Endodermal cell (in vitro differentiated cells): ENCODE measurements at regions not wholly inside any gene's neighbourhood (a gene's known extent, or its start where the extent isn't known, plus 50 kb on each side); places are given as distances from the start of the nearest gene placed in this dataset.

ENCODE experiments used
- DNase-seq: peaks from one replicate; pipeline ENCODE4 v3.0.0-alpha.2; 2017
- H3K27ac ChIP-seq: 2 replicates; pipeline ENCODE4 v1.5.1; 2013; ENCODE audit warnings: mild to moderate bottlenecking, low read depth, low read length, moderate library complexity
- H3K27me3 ChIP-seq: 2 replicates; pipeline ENCODE4 v1.6.1; 2013; ENCODE audit warnings: mild to moderate bottlenecking, low read length, moderate library complexity; ENCODE audit not compliant: insufficient read depth, control insufficient read depth, poor library complexity, severe bottlenecking
- H3K36me3 ChIP-seq: 2 replicates; pipeline ENCODE4 v1.7.0; 2013; ENCODE audit warnings: mild to moderate bottlenecking, low read length, moderate library complexity; ENCODE audit not compliant: control insufficient read depth, insufficient read depth
- H3K4me1 ChIP-seq: one replicate; pipeline ENCODE4 v1.7.0; 2013; ENCODE audit warnings: low read length; ENCODE audit not compliant: control insufficient read depth, insufficient read depth
- H3K4me3 ChIP-seq: 2 replicates; pipeline ENCODE4 v1.5.1; 2013; ENCODE audit warnings: mild to moderate bottlenecking, low read length, moderate library complexity
- H3K9ac ChIP-seq: 2 replicates; pipeline ENCODE4 v1.6.1; 2013; ENCODE audit warnings: mild to moderate bottlenecking, low read length, moderate library complexity; ENCODE audit not compliant: poor library complexity, severe bottlenecking; ENCODE audit errors: extremely low read depth
- H3K9me3 ChIP-seq: 2 replicates; pipeline ENCODE4 v1.6.1; 2013; ENCODE audit warnings: mild to moderate bottlenecking, low read length, moderate library complexity; ENCODE audit not compliant: control insufficient read depth
- H3K27ac Mint-ChIP-seq: 2 replicates; pipeline ENCODE4 v1.8.0; 2020; ENCODE audit warnings: mixed read lengths
- H3K27me3 Mint-ChIP-seq: 2 replicates; pipeline ENCODE4 v1.8.0; 2021; ENCODE audit warnings: mild to moderate bottlenecking, mixed read lengths; ENCODE audit not compliant: insufficient read depth
- H3K36me3 Mint-ChIP-seq: 2 replicates; pipeline ENCODE4 v1.8.0; 2020; ENCODE audit warnings: low read depth, mixed read lengths
- H3K4me1 Mint-ChIP-seq: 2 replicates; pipeline ENCODE4 v1.8.0; 2020; ENCODE audit warnings: mixed read lengths
- H3K4me3 Mint-ChIP-seq: 2 replicates; pipeline ENCODE4 v1.8.0; 2020; ENCODE audit warnings: mild to moderate bottlenecking, moderate library complexity, mixed read lengths
- H3K9me3 Mint-ChIP-seq: 2 replicates; pipeline ENCODE4 v1.8.0; 2020; ENCODE audit warnings: mild to moderate bottlenecking, mixed read lengths
- whole genome bisulfite sequencing, 2 experiments: methylation state at CpG; one replicate each; pipeline versions ENCODE4 v1.1.5 to v1.1.7; 2013; ENCODE audit warnings: missing lambda C conversion rate in 2 of 2, mixed read lengths in 1 of 2; ENCODE audit not compliant: insufficient coverage in 1 of 2, insufficient read length in 1 of 2; 5-methylcytosine and 5-hydroxymethylcytosine counted together
- TF ChIP-seq, protein P1 (sequence below): fragments of 200-600 bp; sonication (generic); conservative IDR thresholded peaks from 2 replicates; pipeline ENCODE4 v1.5.0; 2021; ENCODE audit warnings: antibody characterized with exemption, mild to moderate bottlenecking

DNA sequence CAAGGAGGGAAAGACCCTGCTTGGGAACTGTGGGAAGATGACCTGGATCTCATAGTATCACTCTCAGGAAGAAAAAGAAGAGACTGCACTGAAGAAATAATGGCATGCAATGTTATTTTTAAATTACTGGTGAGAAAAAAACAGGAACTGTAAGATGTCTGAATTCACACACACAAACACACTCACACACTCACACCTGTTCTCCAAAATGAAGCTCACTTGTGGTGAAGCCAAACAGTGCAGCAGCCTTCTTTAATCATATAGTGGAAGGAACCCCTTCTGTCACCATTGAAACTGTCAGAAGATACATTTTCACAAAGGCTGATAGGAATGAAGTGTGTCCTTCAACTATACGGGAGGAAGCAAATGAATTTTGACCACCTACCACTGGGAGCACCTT lies 156.5 kb upstream of the GHITM start:
- H3K4me3 Mint-ChIP-seq = no peak overlapping the region
- Histone ChIP-seq H3K36me3 (no peaks in the 10 kb centered on the region), H3K4me3 (no peak overlapping the region), H3K9me3 (no peaks in the 10 kb centered on the region), H3K27ac (no peak overlapping the region), H3K9ac (no peak overlapping the region), H3K27me3 (no peaks in the 10 kb centered on the region), H3K4me1 (peaks cover 6% of the 10 kb centered on the region)
- no peaks in the 10 kb centered on the region for H3K36me3 Mint-ChIP-seq
- H3K27ac Mint-ChIP-seq = no peak overlapping the region
- no peaks in the 10 kb centered on the region for H3K9me3 Mint-ChIP-seq
- TF ChIP-seq, protein P1, sequence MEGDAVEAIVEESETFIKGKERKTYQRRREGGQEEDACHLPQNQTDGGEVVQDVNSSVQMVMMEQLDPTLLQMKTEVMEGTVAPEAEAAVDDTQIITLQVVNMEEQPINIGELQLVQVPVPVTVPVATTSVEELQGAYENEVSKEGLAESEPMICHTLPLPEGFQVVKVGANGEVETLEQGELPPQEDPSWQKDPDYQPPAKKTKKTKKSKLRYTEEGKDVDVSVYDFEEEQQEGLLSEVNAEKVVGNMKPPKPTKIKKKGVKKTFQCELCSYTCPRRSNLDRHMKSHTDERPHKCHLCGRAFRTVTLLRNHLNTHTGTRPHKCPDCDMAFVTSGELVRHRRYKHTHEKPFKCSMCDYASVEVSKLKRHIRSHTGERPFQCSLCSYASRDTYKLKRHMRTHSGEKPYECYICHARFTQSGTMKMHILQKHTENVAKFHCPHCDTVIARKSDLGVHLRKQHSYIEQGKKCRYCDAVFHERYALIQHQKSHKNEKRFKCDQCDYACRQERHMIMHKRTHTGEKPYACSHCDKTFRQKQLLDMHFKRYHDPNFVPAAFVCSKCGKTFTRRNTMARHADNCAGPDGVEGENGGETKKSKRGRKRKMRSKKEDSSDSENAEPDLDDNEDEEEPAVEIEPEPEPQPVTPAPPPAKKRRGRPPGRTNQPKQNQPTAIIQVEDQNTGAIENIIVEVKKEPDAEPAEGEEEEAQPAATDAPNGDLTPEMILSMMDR = no peak
- H3K4me1 Mint-ChIP-seq = peaks cover 9% of the 10 kb centered on the region
- no peak for DNase-seq
- no peaks in the 10 kb centered on the region for H3K27me3 Mint-ChIP-seq
- WGBS, 2 experiments = 93 to 100% methylated on average over 1 of the region's 1 CpG

DNA sequence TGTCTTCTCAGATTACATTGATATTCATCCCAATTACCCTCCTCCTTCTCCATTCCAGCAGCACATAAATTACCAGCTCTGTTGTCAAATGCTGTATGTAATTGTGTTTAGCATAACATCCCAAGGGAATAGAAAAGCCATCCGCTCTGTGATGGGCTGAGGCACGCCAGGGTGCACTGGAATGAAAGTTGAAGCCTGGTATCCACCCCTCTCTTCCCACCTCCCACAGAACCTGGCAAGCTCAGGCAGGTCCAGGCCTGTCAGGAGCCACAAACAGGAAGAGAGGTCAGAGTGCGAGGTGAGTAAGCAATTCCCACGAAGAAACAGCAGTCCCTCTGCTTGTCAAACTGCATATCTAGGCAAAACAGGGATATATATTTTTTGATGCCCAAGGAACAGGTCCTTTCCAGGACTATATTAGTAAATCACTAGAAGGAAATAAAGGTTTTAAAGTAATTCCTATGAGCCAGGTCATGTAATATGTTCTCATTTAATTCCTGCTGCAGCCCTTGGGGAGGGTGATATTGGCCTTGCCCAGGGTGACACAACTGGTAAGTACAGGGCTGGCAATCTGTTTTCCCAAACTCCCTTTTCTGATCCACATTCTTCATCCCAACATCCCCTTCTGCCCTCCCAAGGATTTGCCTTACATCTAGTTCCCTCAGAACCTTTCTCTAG lies 155.6 kb upstream of the GHITM start:
- 77% methylated on average over 4 of the region's 4 CpGs; no CpG with 5 or more reads in 1 of the 2 experiments for WGBS, 2 experiments
- H3K4me3 Mint-ChIP-seq = no peak overlapping the region
- Histone ChIP-seq H3K4me3 (no peak overlapping the region), H3K9me3 (no peaks in the 10 kb centered on the region), H3K27me3 (no peaks in the 10 kb centered on the region), H3K4me1 (peaks cover 6% of the 10 kb centered on the region), H3K36me3 (no peaks in the 10 kb centered on the region), H3K9ac (no peak overlapping the region), H3K27ac (no peak overlapping the region)
- H3K27me3 Mint-ChIP-seq = no peaks in the 10 kb centered on the region
- peaks cover 9% of the 10 kb centered on the region for H3K4me1 Mint-ChIP-seq
- no peaks in the 10 kb centered on the region for H3K36me3 Mint-ChIP-seq
- peak overlapping the region; percentile 31 for H3K27ac Mint-ChIP-seq
- DNase-seq = peak; percentile 66
- TF ChIP-seq, protein P1 = no peak
- no peaks in the 10 kb centered on the region for H3K9me3 Mint-ChIP-seq

- Histone ChIP-seq H3K27ac (no peak overlapping the region), H3K27me3 (no peaks in the 10 kb centered on the region), H3K9ac (no peak overlapping the region), H3K4me1 (peaks cover 6% of the 10 kb centered on the region), H3K9me3 (no peaks in the 10 kb centered on the region), H3K4me3 (no peak overlapping the region), H3K36me3 (no peaks in the 10 kb centered on the region)
- Mint-ChIP-seq H3K4me1 (peaks cover 9% of the 10 kb centered on the region), H3K27ac (no peak overlapping the region), H3K9me3 (no peaks in the 10 kb centered on the region), H3K4me3 (no peak overlapping the region), H3K36me3 (no peaks in the 10 kb centered on the region), H3K27me3 (peaks cover under 1% of the 10 kb centered on the region)
- TF ChIP-seq, protein P1 = no peak
- DNase-seq = no peak
Observed at GRCh38 chr10:83984256-83984640, 155.1 kb upstream of the GHITM start.
